Kasumi-1 (cell line): ENCODE measurements at regions not wholly inside any gene's neighbourhood (a gene's known extent, or its start where the extent isn't known, plus 50 kb on each side); places are given as distances from the start of the nearest gene placed in this dataset.

Source experiments
- DNase-seq, 2 experiments: peaks; one replicate each; lab custom pipeline; 2025; lab: John Stamatoyannopoulos, UW

GRCh38 chr2:147468349-147468748 is 376.5 kb upstream of the ACVR2A start:
- no peak for DNase-seq

GRCh38 chr2:147467441-147467840 is 377.4 kb upstream of the ACVR2A start:
- DNase-seq, result no peak

GRCh38 chr2:147464737-147465357 is 380.0 kb upstream of the ACVR2A start:
- DNase-seq, result no peak

GRCh38 chr2:147463881-147464520 is 380.8 kb upstream of the ACVR2A start:
- no peak for DNase-seq

- no peak for DNase-seq
Observed at GRCh38 chr2:147460155-147460554, 384.7 kb upstream of the ACVR2A start.

GRCh38 chr2:147456779-147457178 is 388.1 kb upstream of the ACVR2A start:
- DNase-seq, result no peak

- DNase-seq, result peak in 1 of 2 experiments; percentile 8
Observed at GRCh38 chr2:147451902-147452515, 392.8 kb upstream of the ACVR2A start.

- DNase-seq, result no peak
Observed at GRCh38 chr2:147450661-147451510, 393.9 kb upstream of the ACVR2A start.

GRCh38 chr2:147449323-147449991 is 395.4 kb upstream of the ACVR2A start:
- DNase-seq, result no peak

GRCh38 chr2:147442816-147443215 is 402.0 kb upstream of the ACVR2A start:
- no peak for DNase-seq

- no peak for DNase-seq
Observed at GRCh38 chr2:147441182-147441581, 403.6 kb upstream of the ACVR2A start.

GRCh38 chr2:147440734-147441133 is 404.1 kb upstream of the ACVR2A start:
- DNase-seq, result no peak

GRCh38 chr2:147439986-147440385 is 404.8 kb upstream of the ACVR2A start:
- no peak for DNase-seq

- no peak for DNase-seq
Observed at GRCh38 chr2:147438882-147439281, 405.9 kb upstream of the ACVR2A start.

- DNase-seq, result no peak
Observed at GRCh38 chr2:147433822-147434221, 411.0 kb upstream of the ACVR2A start.

GRCh38 chr2:147430408-147430807 is 414.4 kb upstream of the ACVR2A start:
- no peak for DNase-seq

- DNase-seq, result no peak
Observed at GRCh38 chr2:147428120-147428747, 416.6 kb upstream of the ACVR2A start.

GRCh38 chr2:147425437-147426029 is 419.3 kb upstream of the ACVR2A start:
- no peak for DNase-seq

- no peak for DNase-seq
Observed at GRCh38 chr2:147424766-147425165, 420.1 kb upstream of the ACVR2A start.

- DNase-seq, result no peak
Observed at GRCh38 chr2:147420947-147421675, 423.7 kb upstream of the ACVR2A start.
